TTC549 (cell line): ENCODE measurements at regions not wholly inside any gene's neighbourhood (a gene's known extent, or its start where the extent isn't known, plus 50 kb on each side); places are given as distances from the start of the nearest gene placed in this dataset.

Experiments used
- FAIRE-seq: peaks from 2 replicates; lab custom pipeline; 2012; peaks lifted over from hg19 to GRCh38; lab: Jason Lieb, UNC

DNA sequence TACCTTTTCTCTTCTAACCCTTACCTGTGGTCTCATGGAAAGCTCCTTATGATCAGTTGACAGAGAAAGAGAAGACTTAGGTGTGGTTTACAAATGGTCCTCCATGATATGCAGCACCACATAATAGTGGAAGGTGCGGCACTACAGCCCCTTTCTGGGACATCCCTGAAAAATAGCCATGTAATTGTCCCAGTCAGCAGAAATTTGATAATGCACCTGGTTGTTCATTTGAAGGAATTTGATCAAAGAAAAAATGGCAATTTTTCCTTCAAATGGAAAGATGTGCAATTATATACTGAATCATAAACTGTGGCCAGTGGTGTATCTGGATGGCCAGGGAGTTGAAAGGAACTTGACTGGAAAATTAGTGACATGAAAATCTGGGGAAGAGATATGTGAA is 293.6 kb upstream of the PCDH20 start:
- FAIRE-seq = no peak

GRCh38 chr13:61706899-61707298 is 291.2 kb upstream of the PCDH20 start:
- no peak for FAIRE-seq

DNA sequence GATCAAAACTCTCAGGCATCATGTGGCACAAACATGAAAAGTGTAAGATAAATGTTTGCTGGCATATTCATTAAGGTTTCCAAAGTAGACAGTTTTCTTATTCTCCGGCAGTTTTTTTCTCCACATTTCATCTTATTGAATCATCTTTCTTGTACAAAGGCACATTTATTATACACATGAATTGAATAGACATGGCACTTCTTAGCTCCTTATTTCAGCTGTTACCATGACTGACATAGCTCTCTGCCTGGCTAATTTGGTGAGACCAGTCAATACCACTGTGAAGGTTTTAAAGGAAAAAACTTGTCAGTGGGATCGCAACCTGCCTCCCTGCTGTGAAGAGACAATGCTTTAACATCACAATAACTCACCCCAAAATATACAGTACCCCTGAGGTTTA is 285.0 kb upstream of the PCDH20 start:
- FAIRE-seq = no peak

GRCh38 chr13:61700181-61700580 is 284.5 kb upstream of the PCDH20 start:
- FAIRE-seq = no peak

- no peak for FAIRE-seq
These were observed 281.0 kb upstream of the PCDH20 start for GRCh38 chr13:61696676-61697075.

DNA sequence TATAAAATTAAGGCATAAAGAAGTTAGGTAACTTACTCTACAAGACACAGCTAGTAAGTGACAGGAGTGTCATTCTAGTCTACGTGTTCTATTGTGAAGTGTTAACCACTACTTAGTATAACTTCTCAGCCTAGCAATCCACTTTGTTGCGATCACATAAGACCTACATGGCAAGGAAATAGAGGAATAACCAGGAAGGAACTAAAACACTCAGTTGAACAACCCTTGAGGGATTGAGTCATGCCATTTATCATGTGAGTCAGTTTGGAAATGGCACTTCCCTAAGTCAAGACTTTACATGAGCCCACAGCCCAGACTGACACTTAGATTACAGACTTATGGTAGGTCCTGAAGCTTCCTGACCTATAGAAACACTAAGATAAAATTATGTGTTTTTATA is 279.5 kb upstream of the PCDH20 start:
- FAIRE-seq = no peak

DNA sequence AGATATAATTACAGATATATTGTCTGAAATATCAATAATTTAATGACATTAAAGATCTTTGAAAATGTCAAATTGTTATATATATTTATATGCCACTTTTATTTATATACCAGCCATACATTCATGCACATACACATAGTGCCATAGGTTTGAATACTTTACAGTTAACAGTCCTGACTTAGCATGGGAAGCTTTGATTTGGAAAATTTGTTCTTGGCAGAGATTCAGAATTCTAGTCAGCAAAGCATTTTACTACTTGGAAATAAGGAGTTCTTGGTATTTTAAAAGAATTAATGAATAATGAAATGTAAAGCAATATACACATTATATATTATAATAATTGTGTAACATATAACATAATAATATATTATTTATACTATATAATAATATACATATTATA is 277.0 kb upstream of the PCDH20 start:
- no peak for FAIRE-seq

DNA sequence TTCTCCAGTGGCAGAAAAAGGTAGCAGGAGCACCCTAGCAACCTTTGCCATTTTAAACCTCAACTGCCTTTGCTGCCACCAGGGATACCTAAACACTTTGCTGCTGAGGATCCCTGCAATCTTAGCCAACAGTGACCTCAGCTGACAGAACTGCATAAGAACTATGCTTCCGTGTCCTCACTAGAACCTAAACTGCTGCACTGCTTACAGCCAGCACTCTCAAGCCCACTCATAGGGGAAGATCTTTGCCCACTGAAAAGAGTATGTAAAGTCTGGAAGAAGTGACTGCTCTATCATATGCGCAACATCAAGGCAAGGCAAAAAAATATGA is 270.0 kb upstream of the PCDH20 start:
- FAIRE-seq = no peak

DNA sequence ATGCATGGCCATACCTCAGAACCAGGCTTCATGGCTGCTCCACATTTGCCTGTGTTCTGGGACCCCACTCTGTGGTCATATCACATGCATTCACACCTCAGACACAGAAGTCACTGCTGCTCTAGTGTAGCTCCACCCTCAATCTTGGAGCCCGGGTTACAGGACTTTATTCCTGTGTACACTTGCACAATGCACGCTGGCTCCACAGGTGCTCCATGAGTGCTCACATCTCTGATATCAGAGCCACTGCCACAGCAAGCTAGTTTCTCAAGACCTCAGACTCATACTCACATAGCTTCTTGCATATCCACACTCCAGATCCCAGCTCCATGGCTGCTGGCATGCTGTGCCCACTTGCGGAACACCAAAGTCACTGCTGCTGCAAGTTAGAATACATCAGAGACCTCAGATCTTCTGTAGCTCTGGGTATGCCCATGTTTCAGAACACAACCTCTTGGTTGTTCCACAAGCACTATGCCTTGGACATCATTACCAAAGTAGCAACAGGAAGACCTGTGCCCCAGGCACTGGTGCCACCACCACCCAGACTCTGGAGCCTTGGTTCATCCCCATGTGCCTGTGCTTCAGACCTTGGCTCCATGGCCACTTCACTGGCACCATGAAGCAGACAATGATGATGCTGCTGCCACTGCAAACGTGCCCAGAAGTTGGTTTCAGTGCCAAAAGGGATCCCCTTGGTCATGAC is 269.5 kb upstream of the PCDH20 start:
- FAIRE-seq = no peak

- no peak for FAIRE-seq
These were observed 257.1 kb upstream of the PCDH20 start for GRCh38 chr13:61672756-61673155.

GRCh38 chr13:61670384-61671161 is 254.9 kb upstream of the PCDH20 start:
- FAIRE-seq = no peak

DNA sequence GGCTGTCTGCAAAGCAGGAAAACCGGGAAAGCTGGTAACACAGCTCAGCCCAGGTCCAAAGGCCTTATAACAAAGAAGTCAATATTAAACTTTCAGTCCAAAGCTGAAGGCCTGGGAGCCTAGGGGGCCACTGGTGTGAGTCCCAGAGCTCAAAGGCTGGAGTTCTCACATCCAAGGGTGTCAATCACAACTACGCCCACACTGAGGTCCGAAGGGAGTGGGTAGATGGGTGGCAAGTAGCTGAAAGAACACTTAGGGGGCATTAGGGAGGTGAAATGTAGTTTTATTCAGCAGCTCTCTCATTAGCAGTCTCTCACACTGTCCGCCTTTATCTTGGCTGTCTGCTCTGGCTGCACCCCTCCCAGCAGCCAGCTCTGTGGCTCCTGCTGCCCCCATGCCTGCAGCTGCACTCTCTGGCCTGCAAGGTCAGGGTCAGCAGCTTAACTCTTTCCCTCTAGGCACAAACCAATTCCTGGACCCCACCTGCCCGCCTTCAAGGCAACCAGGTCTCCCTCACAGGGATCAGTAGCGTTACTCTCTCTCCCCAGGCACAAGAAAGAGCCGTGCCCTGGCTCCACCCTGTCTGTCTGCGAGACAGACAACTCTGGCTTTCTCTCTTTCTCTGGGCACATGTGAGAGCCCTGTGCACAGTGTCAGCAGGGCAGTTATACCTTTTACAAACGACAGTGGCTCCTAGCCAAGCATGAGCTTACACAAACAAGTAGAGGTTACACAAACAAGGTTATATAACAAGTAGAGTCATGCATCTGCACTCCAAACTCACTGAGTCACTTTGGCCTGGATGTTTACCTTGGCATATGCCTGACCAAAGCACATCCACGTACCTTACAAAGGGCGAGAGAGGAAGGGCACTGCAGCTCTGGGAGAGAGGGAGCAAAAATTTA is 249.4 kb upstream of the PCDH20 start:
- FAIRE-seq = no peak

DNA sequence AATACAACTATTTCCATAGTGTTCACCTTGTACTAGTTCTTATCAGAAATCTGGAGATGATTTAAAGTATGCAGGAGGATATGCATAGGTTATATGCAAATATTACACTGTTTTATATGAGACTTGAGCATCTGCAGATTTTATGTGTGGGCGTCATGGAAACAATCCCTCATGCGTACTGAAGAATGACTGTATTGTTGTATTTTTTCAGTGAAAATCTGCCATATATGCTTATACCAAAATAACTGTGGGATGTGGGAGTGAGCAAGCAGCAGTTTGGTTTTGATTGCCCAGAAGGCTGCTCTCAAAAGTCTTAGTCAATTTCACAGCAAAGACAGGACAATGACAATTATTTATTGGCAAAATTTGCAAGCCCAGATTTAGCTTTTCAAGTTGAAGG is 238.8 kb upstream of the PCDH20 start:
- no peak for FAIRE-seq

DNA sequence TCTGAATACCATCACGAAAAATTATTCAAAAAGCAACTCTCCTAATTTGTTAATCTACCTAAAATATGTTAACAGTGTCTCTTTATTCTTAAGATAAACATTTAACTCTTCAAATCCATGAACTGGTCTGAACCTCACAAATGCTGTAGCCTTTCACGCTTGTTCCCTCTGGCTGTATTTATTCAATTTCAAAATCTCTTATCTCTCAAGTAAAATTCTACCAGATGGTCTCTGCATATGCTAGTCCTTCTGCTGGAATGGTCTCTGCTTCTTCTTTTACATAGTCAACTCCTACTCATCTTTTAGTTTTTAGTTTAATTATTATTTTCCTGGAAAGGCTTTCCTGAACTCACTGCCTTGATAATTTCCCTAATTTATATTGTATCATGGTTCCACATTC is 232.9 kb upstream of the PCDH20 start:
- FAIRE-seq = no peak

DNA sequence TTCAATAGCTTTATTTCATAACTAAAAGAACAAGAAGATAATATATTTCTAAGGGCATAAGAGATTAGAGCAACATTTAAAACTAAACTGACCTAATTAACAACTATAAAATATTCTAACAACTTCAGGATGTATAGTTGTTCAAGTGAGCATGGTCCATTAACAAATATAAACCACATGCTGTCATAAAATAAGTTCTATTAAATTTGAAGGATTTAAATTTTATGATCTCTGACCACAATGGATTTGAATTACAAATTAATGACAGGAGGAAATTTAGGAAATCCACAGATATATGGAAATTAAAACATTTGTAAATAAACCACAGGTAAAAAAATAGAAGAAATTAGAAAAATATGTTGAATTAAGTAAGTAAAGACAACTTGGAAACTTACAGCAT is 196.5 kb upstream of the PCDH20 start:
- no peak for FAIRE-seq

GRCh38 chr13:61608138-61608537 is 192.5 kb upstream of the PCDH20 start:
- no peak for FAIRE-seq

DNA sequence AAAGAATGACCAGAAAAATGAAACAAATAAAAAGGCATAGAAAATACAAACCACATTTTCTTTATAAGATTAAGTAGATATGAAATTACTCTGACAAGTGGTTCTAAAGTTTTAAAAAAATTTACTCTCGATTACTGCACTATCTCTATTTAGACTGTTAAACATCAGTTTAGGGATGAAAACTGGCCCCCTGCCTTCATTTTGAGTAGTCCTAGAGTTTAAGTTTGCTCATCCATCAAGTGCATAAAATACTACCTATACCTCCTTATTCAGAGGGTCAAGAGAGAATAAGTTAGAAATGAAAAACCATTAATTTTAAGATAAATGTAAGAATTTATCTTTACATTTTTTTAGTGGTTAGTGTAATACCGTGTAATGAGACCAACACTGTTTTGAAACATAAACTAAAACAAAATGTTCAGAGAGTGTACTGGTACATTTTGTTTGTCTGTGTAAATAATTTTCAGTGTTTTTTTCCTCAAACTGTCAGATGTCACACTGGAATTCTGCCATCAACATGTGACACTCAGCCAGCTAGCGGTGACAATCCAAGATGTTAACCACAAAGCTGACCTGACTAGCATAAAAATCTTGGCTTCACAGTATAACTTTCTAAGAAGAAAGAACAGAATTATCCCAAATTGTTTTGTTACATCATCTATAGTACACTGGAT is 184.8 kb upstream of the PCDH20 start:
- FAIRE-seq = no peak

DNA sequence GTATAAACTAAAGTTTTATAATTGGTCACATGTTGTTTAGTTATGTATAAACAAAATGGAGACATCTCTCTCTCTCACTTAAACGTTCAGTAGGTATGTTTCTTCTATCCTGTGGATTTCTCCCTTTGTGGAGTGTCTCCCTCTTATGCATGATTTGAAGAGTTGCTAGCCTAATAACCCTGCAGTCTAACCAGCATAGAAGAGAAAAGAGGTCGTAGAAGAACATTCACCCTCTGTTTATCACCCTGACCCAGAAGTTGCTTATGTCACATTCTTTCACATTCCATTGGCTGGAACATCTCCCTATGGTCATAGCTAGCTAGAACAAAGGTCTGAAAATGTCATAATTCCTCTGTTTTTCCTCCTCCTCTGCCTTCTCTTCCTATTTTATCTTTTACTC is 176.8 kb upstream of the PCDH20 start:
- FAIRE-seq = no peak

DNA sequence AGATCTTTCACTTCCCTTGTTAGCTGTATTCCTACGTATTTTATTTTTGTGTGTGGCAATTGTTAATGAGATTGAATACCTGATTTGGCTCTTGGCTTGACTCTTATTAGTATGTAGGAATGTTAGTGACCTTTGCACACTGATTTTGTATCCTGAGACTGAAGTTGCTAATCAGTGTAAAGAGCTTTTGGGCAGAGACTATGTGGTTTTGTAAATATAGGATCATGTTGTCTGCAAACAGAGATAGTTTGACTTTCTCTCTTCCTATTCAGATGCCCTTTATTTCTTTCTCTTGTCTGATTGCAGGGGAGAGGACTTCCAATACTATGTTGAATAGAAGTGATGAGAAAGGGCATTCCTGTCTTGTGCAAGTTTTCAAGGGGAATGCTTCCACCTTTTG is 160.3 kb upstream of the PCDH20 start:
- FAIRE-seq = no peak

- no peak for FAIRE-seq
These were observed 148.0 kb upstream of the PCDH20 start for GRCh38 chr13:61563645-61564044.

DNA sequence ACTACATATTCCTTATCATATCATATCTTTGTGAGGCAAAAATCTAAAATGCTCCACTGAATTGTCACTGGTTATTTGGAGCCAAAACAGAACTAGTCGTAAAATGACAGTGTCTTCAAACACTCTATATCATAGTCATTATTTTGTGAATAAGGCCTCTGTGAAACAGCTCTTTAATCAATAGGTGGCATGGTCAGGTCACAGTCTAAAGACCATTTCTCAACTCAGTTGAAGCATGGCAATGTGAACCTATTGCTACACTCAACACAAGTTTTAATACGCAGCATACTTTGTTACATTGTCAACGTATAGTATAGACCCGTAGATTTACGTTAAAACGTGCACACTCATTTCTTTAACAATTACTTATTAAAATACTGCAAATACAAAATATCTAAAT is 131.3 kb upstream of the PCDH20 start:
- no peak for FAIRE-seq

GRCh38 chr13:61546413-61546812 is 130.8 kb upstream of the PCDH20 start:
- FAIRE-seq = no peak

- no peak for FAIRE-seq
These were observed 120.8 kb upstream of the PCDH20 start for GRCh38 chr13:61536433-61536832.
